Activated T-cell treated with anti-CD3 and anti-CD28 coated beads, Interleukin-2, amount 50 U/mL, for 4 hours (primary cell): ENCODE measurements at regions not wholly inside any gene's neighbourhood (a gene's known extent, or its start where the extent isn't known, plus 50 kb on each side); places are given as distances from the start of the nearest gene placed in this dataset.
A peak's percentile ranks its signal among the peaks of the same experiment; 100 is the strongest.

Source experiments
- ATAC-seq, 2 donors: fragments of 200-7000 bp; cut with Tn5 transposase; one replicate each; pipeline ENCODE4 v1.10.0; 2021
- DNase-seq: peaks from one replicate; pipeline ENCODE4 v3.0.0-alpha.2; 2020
- H3K27me3 Mint-ChIP-seq: one replicate; pipeline ENCODE4 v1.8.0; 2021; ENCODE audit warnings: low read depth, mixed read lengths
- H3K36me3 Mint-ChIP-seq: one replicate; pipeline ENCODE4 v1.8.0; 2022; ENCODE audit warnings: mixed read lengths; ENCODE audit not compliant: insufficient read depth
- H3K4me1 Mint-ChIP-seq: one replicate; pipeline ENCODE4 v1.8.0; 2021; ENCODE audit warnings: low read depth, mixed read lengths
- H3K4me3 Mint-ChIP-seq: one replicate; pipeline ENCODE4 v1.8.0; 2021; ENCODE audit warnings: mild to moderate bottlenecking, moderate library complexity, mixed read lengths
- H3K9me3 Mint-ChIP-seq: one replicate; pipeline ENCODE4 v1.8.0; 2021; ENCODE audit warnings: mixed read lengths

- H3K4me3 Mint-ChIP-seq = peak overlapping the region; percentile 77
These were observed 173.1 kb upstream of the KLF3 start for GRCh38 chr4:38490753-38491446.

DNA sequence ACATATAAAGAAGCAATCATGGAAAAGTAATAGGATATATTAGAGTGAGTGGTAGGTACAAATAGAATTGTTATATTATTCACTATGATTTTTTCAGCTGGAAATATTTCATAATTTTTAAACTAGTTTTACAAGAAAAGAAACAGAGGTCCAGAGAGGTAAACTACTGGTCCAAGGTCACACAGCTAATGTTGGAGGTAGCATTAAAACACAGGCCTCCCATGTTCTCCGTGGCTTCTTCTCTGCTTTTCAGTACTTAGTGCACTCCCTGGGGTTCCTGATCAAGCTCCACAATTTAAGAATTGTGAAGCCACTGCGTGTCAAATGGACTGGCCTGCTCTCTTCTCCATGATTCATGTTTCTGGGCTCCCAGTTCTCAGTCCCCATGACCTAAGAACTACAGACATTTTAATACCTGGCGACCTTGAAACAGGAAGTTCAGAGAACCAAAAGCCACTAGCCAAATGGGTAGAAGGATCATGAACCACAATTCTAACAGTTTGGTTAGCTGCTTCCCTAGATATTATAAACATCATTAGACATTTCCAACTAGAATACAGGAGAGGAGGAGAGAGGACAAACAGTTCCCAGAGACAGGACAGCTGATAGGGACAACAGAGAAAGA lies 172.0 kb upstream of the KLF3 start:
- ATAC-seq (no peak), DNase-seq (no peak)
- H3K9me3 Mint-ChIP-seq = no peaks in the 10 kb centered on the region
- no peak overlapping the region for H3K4me3 Mint-ChIP-seq
- H3K36me3 Mint-ChIP-seq = no peaks in the 10 kb centered on the region
- peaks cover 36% of the 10 kb centered on the region for H3K4me1 Mint-ChIP-seq
- no peaks in the 10 kb centered on the region for H3K27me3 Mint-ChIP-seq

More at GRCh38 chr4:38490753-38491446, 173.1 kb upstream of the KLF3 start:
- Mint-ChIP-seq H3K27me3 (no peaks in the 10 kb centered on the region), H3K9me3 (no peaks in the 10 kb centered on the region), H3K4me1 (peaks cover 36% of the 10 kb centered on the region), H3K36me3 (no peaks in the 10 kb centered on the region)
- ATAC-seq = no peak
- no peak for DNase-seq

- H3K9me3 Mint-ChIP-seq = no peaks in the 10 kb centered on the region
- no peak for DNase-seq
- no peak overlapping the region for H3K4me3 Mint-ChIP-seq
- H3K27me3 Mint-ChIP-seq = no peaks in the 10 kb centered on the region
- H3K4me1 Mint-ChIP-seq = peaks cover 36% of the 10 kb centered on the region
- no peak for ATAC-seq
- no peaks in the 10 kb centered on the region for H3K36me3 Mint-ChIP-seq
These were observed 170.9 kb upstream of the KLF3 start for GRCh38 chr4:38493066-38493465.

GRCh38 chr4:38495446-38495845 lies 168.6 kb upstream of the KLF3 start:
- Mint-ChIP-seq H3K9me3 (no peaks in the 10 kb centered on the region), H3K27me3 (no peaks in the 10 kb centered on the region), H3K36me3 (no peaks in the 10 kb centered on the region), H3K4me1 (peaks cover 17% of the 10 kb centered on the region), H3K4me3 (no peak overlapping the region)
- ATAC-seq (no peak), DNase-seq (no peak)

DNA sequence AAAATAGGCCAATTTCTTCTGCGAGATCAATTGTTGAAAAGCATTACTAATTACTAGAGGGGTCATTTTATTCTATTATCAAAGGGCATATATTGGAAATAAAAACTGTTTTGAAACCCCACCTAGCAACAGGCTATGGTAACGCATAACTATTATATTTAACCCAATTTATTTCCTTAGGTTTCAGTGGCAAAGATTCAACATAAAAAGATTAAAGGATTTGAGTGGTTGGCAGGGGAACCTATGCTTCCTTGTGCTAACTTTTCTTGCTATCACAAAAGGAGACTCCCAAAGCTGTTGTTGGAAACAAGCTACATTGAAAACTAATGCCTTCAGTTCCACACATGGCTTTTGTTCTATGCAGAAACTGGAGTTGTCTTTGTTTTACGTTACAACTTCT lies 166.9 kb upstream of the KLF3 start:
- Mint-ChIP-seq H3K4me3 (no peak overlapping the region), H3K36me3 (no peaks in the 10 kb centered on the region), H3K4me1 (peaks cover 5% of the 10 kb centered on the region), H3K27me3 (no peaks in the 10 kb centered on the region), H3K9me3 (no peaks in the 10 kb centered on the region)
- ATAC-seq (no peak), DNase-seq (no peak)

DNA sequence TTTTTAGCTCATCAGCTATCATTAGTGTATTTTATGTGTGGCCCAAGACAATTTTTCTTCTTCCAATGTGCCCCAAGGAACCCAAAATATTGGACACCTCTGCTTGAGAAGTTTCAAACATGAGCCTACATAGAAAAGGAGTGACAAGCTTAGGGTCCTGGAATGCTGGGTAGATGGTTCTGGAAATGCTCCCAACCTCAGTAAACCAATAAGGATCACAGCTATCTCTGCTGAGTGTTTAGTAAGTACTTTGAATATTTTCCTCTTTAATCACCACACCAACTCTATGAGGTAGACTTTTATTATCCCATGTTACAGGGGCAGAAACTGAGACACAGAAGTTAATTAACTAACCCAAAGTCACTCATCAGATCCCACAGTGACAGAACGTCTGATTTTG lies 164.9 kb upstream of the KLF3 start:
- DNase-seq = no peak
- Mint-ChIP-seq H3K4me3 (no peak overlapping the region), H3K27me3 (no peaks in the 10 kb centered on the region), H3K36me3 (no peaks in the 10 kb centered on the region), H3K9me3 (no peaks in the 10 kb centered on the region), H3K4me1 (peaks cover 11% of the 10 kb centered on the region)
- no peak for ATAC-seq

DNA sequence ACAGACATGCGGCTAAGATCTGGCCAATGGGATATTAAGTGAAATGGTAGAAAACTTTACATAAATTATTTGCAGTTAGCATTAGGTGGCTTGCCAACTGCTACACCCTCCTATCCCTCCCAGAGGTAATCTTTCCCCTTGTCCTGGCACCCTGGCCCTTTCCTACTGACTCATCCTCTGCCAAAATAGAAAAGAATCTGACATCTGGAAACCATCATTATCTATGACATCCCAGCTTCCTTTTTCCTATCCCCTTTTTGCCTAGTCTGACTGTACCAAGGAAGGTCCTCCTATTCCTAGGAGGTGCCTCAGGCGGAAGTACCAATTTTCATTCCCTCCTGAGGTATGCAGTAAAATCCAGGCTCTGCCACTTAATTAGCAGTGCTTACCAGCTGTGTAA lies 163.6 kb upstream of the KLF3 start:
- Mint-ChIP-seq H3K9me3 (no peaks in the 10 kb centered on the region), H3K4me3 (no peak overlapping the region), H3K4me1 (peaks cover 18% of the 10 kb centered on the region), H3K27me3 (no peaks in the 10 kb centered on the region), H3K36me3 (no peaks in the 10 kb centered on the region)
- no peak for DNase-seq
- ATAC-seq = no peak

GRCh38 chr4:38501698-38502097 lies 162.3 kb upstream of the KLF3 start:
- no peak for DNase-seq
- H3K27me3 Mint-ChIP-seq = no peaks in the 10 kb centered on the region
- H3K4me1 Mint-ChIP-seq = peaks cover 26% of the 10 kb centered on the region
- ATAC-seq = no peak
- no peaks in the 10 kb centered on the region for H3K9me3 Mint-ChIP-seq
- H3K4me3 Mint-ChIP-seq = no peak overlapping the region
- H3K36me3 Mint-ChIP-seq = no peaks in the 10 kb centered on the region

DNA sequence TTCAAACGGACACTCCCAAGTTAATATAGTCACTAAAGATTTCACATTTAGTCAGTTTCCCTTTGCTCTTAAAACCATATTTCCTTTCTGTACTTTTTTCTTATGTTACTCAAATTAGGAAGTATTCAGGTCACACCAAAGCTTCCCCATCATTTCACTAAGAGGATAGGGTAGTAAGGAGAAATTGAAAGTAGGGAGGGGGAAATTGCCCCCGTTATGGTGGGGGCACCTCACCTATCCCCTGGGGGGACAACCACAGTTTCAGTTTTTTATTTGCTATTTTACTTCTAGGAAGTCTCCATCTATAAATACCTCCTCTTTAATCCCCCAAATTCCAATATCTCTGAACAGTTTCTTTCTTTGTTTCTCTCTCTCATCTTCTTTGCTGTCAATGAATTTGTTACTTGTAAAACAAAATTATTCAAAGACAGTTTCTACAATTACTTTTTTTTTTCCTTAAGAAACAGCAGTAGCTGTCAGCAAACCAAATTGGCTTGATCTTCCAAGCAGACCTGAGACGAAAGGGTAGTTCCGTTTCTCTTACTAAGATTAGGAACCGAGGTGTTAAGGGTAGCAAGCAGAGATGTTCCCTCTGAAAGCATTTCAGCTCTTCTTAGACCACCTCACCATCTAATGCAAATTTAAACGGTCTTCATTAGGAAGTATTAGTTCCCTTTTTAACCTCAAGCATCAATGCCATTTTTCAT lies 160.2 kb upstream of the KLF3 start:
- H3K4me3 Mint-ChIP-seq = no peak overlapping the region
- no peak for DNase-seq
- H3K27me3 Mint-ChIP-seq = no peaks in the 10 kb centered on the region
- no peaks in the 10 kb centered on the region for H3K9me3 Mint-ChIP-seq
- no peaks in the 10 kb centered on the region for H3K36me3 Mint-ChIP-seq
- H3K4me1 Mint-ChIP-seq = peaks cover 48% of the 10 kb centered on the region
- peak in 1 of 2 donors; percentile 46 for ATAC-seq

DNA sequence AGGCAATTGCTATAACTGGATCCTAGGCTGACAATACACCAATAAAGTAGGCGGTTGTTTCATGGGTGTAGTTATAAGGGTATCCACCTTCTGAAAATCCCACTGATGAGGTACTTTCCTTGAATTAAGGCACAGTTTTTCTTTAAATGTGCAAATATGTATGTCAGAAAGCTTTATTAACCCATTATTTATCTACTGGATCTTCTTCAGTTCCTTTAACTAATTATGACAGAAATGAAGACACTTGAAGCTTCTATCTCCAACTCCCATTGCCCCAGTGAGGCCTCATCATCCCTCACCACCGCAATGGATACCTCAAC lies 159.6 kb upstream of the KLF3 start:
- no peak for DNase-seq
- Mint-ChIP-seq H3K27me3 (no peaks in the 10 kb centered on the region), H3K9me3 (no peaks in the 10 kb centered on the region), H3K36me3 (no peaks in the 10 kb centered on the region), H3K4me1 (peaks cover 53% of the 10 kb centered on the region), H3K4me3 (no peak overlapping the region)
- ATAC-seq = no peak

GRCh38 chr4:38509551-38509950 lies 154.4 kb upstream of the KLF3 start:
- peak; percentile 79 to 84 for ATAC-seq
- Mint-ChIP-seq H3K27me3 (peaks cover 2% of the 10 kb centered on the region), H3K4me1 (peaks cover 84% of the 10 kb centered on the region), H3K4me3 (peak overlapping the region; percentile 75), H3K36me3 (peaks cover 13% of the 10 kb centered on the region), H3K9me3 (no peaks in the 10 kb centered on the region)
- peak; percentile 9 for DNase-seq

DNA sequence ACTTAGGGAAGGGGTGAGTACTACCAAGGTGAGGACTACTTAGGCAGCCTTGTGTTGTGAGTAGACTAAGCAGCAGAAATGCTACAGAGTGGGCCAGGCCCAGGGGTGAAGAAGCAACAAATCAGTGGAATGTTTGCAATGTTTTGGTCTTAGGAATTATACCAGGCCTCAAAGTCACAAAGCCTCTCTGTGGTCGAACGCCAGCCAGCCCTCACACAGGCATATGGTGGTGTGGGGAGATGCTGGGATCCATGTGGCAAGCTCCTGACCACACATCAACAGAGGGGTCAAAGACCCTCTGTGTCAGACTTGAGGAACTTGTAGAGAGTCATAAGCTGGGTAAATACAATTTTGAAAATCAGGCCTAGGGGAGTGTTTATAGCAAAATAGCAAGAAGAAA lies 153.8 kb upstream of the KLF3 start:
- DNase-seq (no peak), ATAC-seq (no peak)
- Mint-ChIP-seq H3K9me3 (no peaks in the 10 kb centered on the region), H3K27me3 (peaks cover 2% of the 10 kb centered on the region), H3K4me3 (peak overlapping the region; percentile 75), H3K4me1 (peaks cover 88% of the 10 kb centered on the region), H3K36me3 (peaks cover 13% of the 10 kb centered on the region)

DNA sequence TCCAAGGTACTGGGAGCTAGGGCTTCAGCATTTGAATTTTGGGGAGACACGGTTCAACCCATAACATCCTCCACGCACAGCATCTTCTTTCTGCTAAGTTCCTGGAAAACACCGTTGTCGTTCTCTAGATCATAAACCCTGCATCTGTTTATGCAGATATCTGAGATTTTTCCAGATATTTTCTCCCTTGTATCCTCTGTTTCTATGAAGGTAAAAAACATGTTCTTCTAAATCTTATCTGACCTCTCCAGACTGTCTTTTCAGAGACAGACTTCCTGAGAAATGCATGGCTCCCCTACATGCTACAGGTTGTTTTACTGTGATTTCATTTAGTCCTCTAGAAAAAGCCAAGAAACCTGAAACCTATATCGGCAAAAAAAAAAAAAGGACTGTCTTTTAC lies 152.3 kb upstream of the KLF3 start:
- peaks cover 90% of the 10 kb centered on the region for H3K4me1 Mint-ChIP-seq
- peak overlapping the region; percentile 75 for H3K4me3 Mint-ChIP-seq
- peaks cover 18% of the 10 kb centered on the region for H3K36me3 Mint-ChIP-seq
- peaks cover 2% of the 10 kb centered on the region for H3K27me3 Mint-ChIP-seq
- no peaks in the 10 kb centered on the region for H3K9me3 Mint-ChIP-seq
- DNase-seq (no peak), ATAC-seq (no peak)

GRCh38 chr4:38512840-38513239 lies 151.2 kb upstream of the KLF3 start:
- Mint-ChIP-seq H3K27me3 (peaks cover 2% of the 10 kb centered on the region), H3K4me3 (peak overlapping the region; percentile 49), H3K4me1 (peaks cover 82% of the 10 kb centered on the region), H3K36me3 (peaks cover 20% of the 10 kb centered on the region), H3K9me3 (no peaks in the 10 kb centered on the region)
- ATAC-seq (no peak), DNase-seq (no peak)
